NCI-H82 (cell line): ENCODE measurements at regions not wholly inside any gene's neighbourhood (a gene's known extent, or its start where the extent isn't known, plus 50 kb on each side); places are given as distances from the start of the nearest gene placed in this dataset.

Source experiments
- DNase-seq: peaks from one replicate; lab custom pipeline; 2025; lab: John Stamatoyannopoulos, UW

DNA sequence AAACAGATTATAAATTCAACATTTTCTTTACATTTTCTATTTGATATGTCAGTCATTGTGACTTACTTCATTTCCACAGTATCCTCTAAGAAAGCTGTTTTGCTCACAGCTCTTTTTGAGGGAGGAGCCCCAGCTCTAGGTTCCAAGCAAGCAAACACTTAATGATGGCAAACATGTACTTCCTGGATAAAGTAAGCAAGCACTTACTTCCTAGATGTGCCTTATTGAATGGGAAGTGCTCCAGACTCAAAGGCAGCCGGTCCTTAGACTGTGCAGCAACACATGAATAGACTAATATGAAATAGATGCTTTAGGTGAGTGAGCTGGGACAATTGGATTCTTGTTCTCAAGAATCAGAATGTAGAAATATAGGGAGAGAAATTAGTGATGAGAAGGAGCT lies 2149.8 kb upstream of the PIK3C3 start:
- DNase-seq = no peak

GRCh38 chr18:39802648-39803229 lies 2152.3 kb upstream of the PIK3C3 start:
- DNase-seq = no peak

GRCh38 chr18:39801848-39802247 lies 2153.2 kb upstream of the PIK3C3 start:
- DNase-seq = no peak

GRCh38 chr18:39801010-39801409 lies 2154.0 kb upstream of the PIK3C3 start:
- DNase-seq = no peak

DNA sequence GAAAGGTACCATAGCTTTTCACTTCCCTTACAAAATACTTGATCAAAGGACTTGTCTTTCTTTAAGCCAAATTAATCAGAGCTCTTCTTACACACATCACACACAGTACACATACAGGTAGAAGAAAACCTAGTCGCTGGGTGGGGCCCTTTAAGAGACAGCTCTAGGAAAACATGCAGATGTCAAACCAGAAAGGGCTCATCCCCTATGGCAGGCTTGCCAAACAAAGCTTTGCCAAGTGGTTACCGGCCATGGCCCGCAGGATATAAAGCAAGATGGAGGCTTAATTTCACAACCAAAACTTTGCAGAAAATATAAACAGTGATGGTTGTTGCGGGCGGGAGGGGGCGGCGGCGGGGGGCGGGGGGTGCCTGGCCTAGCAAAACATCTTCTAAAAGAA lies 2156.0 kb upstream of the PIK3C3 start:
- no peak for DNase-seq

DNA sequence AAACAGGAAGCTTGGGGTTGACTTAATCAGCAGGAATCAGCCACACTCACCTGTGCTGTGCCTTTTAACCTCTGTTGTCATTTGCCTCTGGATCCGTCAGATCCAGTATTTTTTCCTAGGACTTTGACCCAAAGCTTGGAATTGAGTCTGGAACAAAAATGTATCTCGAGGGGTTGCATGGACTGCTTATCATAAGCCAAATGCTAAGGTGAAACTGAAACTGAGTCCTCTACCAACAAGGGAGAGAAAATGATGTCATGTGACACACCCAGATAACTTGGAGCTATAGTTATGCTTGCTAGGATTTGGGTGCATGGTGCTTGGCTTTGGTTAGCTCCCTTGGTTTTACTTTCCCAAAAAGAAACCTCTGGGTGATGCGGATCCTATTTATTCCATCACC lies 2158.6 kb upstream of the PIK3C3 start:
- no peak for DNase-seq

- no peak for DNase-seq
These were observed 2159.7 kb upstream of the PIK3C3 start for GRCh38 chr18:39795350-39795749.

DNA sequence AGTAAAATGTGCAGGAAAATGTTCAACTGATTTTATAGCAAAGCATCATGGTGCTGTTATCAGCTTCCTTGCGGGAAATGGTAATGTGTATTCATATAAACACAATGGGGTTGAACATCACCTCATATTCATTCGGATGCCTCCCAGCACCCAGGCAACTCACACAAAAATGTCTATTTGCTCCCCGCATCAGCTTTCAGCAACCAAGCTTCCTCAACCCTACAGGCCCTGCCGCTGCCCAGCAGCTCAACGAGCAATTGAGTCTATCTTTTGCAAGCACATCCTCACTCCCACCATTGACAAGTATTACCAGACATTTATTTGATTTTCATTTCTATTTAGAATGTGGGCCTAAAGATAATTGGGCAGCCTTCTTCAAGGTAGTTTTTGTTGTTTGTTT lies 2161.4 kb upstream of the PIK3C3 start:
- no peak for DNase-seq

DNA sequence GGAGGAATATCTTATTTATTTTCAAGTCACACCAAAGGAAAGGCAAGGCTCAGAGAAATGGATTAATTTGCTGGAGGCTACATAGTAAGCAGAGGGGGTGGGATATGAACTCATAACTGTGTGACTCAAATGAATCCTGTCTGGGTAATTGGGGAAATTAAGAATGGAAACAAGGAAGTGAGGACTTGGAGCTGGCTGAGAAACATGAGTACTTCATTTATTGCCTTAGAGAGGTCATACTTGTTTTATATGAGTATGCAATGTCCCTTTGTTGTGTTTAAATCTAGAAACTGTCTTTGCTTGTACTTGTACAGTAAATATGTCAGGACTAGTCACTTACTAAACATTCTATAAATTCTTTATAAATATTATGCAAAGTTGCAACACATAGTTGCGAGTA lies 2166.7 kb upstream of the PIK3C3 start:
- no peak for DNase-seq

DNA sequence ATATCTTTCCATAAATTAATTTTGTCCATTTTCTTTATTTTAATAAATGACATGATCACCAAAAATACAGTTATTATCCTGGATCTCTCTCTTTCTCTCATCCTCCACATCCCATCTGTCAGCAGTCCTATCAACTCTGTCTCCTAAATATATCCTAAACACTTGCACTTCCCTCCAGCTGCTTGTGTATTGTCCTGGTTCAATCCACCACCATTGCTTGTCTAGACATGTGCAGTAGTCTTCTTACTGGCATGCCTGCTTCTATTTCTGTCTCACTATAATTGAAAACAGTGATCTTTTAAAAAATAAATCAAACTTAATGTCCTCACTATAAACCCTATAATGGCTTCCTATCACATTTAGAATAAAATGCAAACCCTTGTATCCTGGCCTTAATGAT lies 2168.6 kb upstream of the PIK3C3 start:
- DNase-seq = no peak

DNA sequence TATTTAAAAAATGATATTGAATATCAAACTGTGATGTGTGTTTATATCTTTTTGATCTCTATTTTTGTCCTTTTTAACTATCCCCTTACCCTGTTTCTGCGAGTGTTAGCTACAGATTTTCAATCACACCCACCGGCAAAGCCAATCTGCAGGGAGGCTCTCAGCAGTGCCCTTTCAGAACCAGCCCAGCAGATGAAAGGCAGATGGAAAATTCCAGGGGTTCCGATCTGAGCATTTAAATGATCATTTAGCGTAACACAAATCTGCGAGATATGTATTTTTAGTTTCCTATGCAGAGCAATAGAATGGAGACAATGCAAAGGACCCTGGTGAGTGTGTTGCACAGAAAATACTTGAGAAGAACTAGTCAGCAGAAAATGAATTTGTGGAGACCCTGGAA lies 2170.5 kb upstream of the PIK3C3 start:
- DNase-seq = no peak

GRCh38 chr18:39781565-39781964 lies 2173.5 kb upstream of the PIK3C3 start:
- no peak for DNase-seq

- DNase-seq = no peak
These were observed 2174.3 kb upstream of the PIK3C3 start for GRCh38 chr18:39780774-39781173.

- DNase-seq = no peak
These were observed 2175.1 kb upstream of the PIK3C3 start for GRCh38 chr18:39779926-39780325.

GRCh38 chr18:39776766-39777165 lies 2178.3 kb upstream of the PIK3C3 start:
- DNase-seq = no peak

DNA sequence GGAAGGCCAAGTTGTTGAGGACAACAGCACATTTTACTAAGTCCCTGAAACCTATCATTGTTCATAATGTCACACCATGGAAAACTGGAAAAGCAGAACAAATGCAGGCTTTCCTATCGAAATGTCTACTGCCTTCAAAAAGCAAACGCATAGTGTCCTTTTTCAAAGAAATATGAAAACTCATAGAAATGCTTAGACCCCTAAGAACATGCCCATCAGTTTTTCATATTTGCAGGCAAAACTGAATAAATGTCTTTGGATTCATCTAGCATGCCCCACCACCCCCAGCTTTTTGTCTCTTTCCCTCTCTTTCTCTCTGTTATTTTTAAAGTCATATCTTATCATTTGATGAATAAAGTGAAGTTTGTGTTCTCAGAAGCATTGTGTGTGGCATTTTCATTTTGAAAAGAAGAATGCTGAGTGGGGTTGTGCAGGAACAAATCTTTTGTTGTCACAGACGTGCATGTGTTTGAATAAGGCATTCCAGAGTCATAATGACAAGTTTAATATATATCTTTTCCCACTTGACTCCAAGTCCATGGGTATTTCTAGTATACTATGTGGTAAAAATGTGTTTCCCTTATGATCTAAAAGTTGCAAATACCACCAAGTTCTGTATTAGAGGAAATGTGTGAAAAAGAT lies 2180.0 kb upstream of the PIK3C3 start:
- DNase-seq = no peak

DNA sequence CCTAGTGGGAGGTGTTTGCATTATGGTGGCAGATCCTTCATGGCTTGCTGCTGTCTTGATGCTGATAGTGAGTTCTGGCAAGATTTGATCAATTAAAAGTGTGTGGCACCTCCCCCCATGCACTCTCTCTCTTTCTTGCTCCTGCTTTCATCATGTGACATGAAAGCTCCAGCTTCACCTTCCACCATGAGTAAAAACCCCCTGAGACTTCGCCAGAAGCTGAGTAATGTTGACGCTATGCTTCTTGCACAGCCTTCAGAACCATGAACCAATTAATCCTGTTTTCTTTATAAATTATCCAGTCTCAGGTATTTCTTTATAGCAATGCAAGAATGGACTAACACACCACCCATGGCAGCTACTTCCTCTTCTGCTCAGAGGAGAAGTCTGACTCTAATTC lies 2181.4 kb upstream of the PIK3C3 start:
- no peak for DNase-seq

GRCh38 chr18:39772155-39772919 lies 2182.7 kb upstream of the PIK3C3 start:
- no peak for DNase-seq

GRCh38 chr18:39770399-39770798 lies 2184.6 kb upstream of the PIK3C3 start:
- DNase-seq = no peak

DNA sequence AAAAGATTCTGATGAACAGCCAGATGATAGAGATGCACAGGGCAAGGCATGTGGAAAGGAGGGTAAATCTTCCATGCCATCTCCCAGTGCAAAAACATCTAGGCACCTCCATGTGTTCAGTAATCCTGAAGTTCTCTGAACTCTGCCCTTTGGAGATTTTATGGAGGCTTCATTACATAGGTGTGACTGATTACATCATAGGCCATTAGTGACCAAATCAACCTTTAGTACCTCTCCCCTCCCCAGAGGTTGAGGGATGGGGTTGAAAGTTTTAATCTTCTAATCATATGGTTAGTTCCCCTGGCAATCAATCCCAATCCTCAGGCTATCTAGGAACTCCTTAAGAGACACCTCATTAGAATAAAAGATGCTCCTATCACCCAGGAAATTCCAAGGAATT lies 2190.2 kb upstream of the PIK3C3 start:
- no peak for DNase-seq

- no peak for DNase-seq
These were observed 2193.8 kb upstream of the PIK3C3 start for GRCh38 chr18:39761273-39761672.

DNA sequence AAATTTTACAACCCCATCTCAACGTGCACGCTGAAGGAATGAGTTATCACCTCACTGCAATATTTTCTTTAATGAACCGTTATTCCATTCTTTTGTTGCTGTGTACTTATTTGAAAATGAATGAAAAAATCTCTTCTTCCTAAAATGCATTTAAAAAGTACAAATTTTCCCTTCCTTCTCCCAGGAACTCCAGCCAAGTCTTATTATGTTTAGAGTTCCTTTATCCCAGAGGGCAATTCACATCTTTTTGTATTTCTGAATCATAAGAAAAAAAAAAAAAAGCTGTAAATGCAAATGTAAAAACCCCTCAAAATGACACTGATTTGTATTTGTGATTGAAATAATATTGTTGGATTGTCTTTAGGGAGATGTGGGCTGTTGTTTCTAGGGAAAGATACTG lies 2194.3 kb upstream of the CELF4 start:
- no peak for DNase-seq

DNA sequence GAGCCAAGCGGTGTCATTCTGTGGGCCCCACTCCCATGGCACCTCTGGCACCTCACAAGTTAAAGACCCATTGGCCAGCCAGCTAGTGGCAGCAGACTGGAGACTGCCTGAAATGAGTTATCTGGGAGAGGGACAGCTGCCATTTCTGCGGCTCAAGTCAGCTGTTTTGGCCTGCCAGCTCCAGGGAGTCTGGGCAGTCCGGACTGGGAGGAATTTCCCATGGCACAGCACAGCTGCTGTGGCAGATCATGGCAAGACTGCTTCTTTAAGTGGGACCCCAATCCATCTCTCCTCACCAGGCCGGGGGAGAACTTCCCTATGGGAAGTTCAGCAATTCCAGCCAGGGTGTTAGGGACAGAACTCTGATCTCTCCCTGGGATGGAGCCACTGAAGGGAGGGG lies 2187.6 kb upstream of the CELF4 start:
- DNase-seq = no peak

GRCh38 chr18:39752351-39752750 lies 2186.8 kb upstream of the CELF4 start:
- DNase-seq = no peak
